ENCODE measurements at regions not wholly inside any gene's neighbourhood (a gene's known extent, or its start where the extent isn't known, plus 50 kb on each side); places are given as distances from the start of the nearest gene placed in this dataset.

GRCh38 chr3:5520237-5520636, 332.7 kb downstream of the EDEM1 start:
- POLR2A ChIA-PET = no interaction called here
- CTCF ChIA-PET = no interaction called here

DNA sequence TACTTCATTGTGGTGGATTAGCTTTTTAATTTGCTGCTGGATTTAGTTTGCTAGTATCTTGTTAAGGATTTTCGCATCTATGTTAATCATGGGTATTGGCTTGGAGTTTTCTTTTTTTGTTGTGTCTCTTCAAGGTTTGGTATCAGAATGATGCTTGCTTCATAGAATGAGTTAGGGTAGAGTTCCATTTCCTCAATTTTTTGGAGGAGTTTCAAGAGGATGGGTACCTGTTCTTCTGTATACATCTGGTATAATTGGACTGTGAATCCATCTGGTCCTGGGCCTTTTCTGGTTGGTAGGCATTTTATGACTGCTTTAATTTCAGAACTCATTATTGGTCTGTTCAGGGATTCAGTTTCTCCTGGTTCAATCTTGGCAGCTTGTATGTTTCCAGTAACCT, 335.6 kb downstream of the EDEM1 start:
- ChIA-PET POLR2A (no interaction called here), CTCF (no interaction called here)

- CTCF ChIA-PET = no interaction called here
- POLR2A ChIA-PET = no interaction called here
These were observed 343.5 kb downstream of the EDEM1 start for GRCh38 chr3:5531039-5531438.

DNA sequence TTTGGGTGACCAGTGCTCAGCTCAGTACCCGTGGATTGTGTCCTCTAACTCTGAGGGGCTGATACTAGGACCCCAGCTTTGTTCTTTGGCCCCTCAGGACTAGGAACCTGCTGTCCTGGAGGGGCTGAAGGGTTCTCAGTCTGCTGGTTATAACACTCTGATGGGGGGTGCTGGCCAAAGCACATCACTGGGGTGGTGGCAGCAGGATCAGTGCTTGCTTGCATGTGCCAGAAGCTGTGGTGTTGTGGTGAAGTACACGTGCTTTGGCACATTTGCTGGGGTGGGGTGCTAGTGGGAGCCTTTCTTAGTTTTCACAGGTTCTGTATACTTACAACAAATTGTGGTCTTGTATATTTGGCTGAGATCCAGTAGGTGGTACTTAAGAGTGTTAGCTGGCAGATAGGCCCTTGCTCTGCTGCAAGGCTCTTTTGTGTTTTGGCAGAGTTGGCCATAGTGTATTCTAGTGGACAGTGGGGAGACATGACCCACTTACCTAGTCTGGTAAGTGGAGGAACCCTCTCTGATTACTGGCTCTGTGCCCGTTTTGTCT, 344.3 kb downstream of the EDEM1 start:
- POLR2A ChIA-PET = no interaction called here
- CTCF ChIA-PET = no interaction called here

DNA sequence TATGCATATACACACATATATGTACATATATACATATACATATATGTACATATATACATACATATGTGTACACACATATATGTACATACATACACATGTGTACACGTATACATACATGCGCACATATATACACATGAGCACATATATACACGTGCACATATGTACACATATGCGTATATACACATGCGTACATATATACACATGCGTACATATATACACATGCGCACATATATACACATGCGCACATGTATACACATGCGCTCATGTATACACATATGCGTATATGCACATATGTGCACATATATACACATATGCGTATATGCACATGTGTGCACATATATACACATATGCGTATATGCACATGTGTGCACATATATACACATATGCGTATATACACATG, 353.0 kb downstream of the EDEM1 start:
- CTCF ChIA-PET = no interaction called here
- POLR2A ChIA-PET = no interaction called here

GRCh38 chr3:5542472-5542871, 355.0 kb downstream of the EDEM1 start:
- ChIA-PET CTCF (no interaction called here), POLR2A (no interaction called here)

DNA sequence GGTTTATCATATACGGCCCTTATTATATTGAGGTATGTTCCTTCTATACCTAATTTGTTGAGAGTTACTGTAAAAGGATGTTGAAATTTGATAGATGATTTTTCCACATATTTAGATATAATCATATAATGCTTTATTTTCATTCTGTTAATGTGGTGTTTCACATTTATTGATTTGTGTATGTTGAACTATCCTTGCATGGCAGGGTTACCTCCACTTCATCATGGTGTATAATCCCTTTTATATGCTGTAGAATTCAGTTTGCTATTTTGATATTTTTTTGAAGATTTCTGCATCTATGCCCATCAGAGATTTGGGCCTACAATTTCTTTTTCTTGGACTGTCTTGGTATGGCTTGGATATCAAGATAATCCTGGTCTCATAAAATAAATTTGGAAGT, 355.5 kb downstream of the EDEM1 start:
- ChIA-PET CTCF (no interaction called here), POLR2A (no interaction called here)

DNA sequence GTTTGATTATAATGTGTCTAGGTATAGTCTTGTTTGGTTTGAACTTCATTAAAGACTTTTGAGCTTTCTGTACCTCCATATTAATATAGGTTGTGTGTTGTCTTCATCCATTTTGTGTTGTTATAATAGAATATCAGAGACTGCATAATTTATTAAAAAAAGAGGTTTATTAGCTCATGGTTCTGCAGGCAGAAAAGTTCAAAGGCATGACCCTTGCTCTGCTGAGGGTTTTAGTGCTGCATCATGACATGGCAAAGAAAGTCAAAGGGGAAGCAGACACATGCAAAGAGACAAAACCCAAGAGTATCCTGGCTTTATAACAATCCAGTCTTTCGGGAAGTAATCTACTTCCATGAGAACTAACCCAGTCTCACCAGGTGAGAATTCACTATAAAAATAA, 358.2 kb downstream of the EDEM1 start:
- ChIA-PET POLR2A (no interaction called here), CTCF (no interaction called here)

GRCh38 chr3:5553203-5553602, 365.7 kb downstream of the EDEM1 start:
- ChIA-PET POLR2A (no interaction called here), CTCF (no interaction called here)

GRCh38 chr3:5554245-5554747, 366.8 kb downstream of the EDEM1 start:
- ChIA-PET POLR2A (no interaction called here), CTCF (no interaction called here)

DNA sequence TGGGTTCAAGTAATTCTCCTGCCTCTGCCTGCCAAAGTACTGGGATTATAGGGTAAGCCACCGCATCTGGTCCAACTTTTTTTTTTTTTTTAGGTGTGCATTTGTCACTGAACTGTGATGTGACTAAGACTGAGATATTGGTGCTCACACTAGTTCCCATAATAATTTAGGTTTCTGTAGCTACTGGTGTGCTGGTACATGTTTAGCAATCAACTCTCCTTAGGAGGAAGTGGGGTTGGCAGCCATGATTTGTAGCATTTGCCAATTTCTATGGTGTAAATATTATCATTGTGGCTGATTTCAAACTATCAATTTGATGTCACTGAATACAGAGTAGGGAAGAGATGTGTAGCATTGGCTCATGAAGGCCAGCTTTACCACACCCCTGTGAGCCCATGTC, 372.7 kb downstream of the EDEM1 start:
- POLR2A ChIA-PET = no interaction called here
- CTCF ChIA-PET = no interaction called here

- ChIA-PET CTCF (no interaction called here), POLR2A (no interaction called here)
These were observed 376.2 kb downstream of the EDEM1 start for GRCh38 chr3:5563537-5564277.

DNA sequence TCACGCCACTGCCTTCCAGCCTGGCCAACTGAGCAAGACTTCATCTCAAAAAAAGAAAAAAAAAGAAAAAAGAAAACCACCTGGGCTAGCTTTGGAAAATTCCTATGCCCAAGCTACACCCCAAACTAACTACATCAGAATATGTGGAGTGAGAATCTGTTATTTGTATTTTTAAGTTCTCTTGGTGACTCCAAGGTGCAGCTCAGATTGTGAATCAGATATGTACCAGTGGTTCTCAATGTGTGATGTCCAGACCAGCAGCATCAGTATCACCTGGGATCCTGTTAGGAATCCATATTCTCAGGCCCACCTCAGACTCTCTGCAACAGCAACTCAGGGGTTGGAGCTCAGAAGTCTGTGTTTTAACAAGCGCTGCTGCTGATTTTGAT, 376.8 kb downstream of the EDEM1 start:
- ChIA-PET CTCF (no interaction called here), POLR2A (no interaction called here)

DNA sequence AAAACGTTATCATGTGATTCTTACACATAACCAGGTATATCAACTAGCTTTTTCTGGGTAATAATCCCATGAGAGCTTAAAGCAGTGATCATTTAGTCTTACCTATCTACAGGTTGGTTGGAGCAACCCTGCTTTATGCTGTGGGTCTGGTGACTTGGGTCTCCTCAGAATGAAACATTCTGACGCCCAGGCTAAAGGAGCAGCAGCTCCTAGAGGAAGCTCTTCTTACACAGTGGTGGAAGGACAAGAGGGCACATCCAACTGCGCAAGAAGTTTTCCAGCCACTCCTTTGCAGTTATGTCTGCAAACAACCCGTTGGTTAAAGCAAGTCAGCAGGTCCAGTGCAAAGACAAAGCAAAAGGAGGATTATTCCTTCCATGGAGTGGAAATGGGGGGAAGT, 377.5 kb downstream of the EDEM1 start:
- POLR2A ChIA-PET = no interaction called here
- CTCF ChIA-PET = no interaction called here

- ChIA-PET POLR2A (no interaction called here), CTCF (no interaction called here)
These were observed 379.6 kb downstream of the EDEM1 start for GRCh38 chr3:5567113-5567512.

GRCh38 chr3:5568451-5568850, 380.9 kb downstream of the EDEM1 start:
- CTCF ChIA-PET = no interaction called here
- POLR2A ChIA-PET = no interaction called here

DNA sequence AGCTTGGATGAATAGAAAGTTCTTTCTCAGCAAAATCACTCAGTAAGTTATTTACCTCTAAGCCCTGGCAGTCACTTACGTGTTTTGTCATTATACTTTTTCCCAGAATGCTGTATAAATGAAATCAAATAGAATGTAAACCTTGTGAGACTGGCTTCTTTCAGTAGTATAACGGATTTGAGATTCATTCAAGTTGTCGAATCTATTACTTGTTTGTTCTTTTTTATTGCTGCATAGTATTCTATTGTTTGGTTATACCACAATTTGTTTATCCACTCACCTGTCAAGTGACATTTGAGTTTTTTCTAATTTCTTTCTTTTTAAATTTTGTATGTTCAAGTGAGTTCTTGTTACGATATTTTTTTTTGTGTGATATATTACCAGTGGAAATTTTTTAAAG, 381.6 kb downstream of the EDEM1 start:
- ChIA-PET POLR2A (no interaction called here), CTCF (no interaction called here)

- POLR2A ChIA-PET = no interaction called here
- CTCF ChIA-PET = interaction anchor here (0.6 kb wide), 1 partner anchor 1850 kb away, joined by 3 read pairs; no protein-coding TSS in a partner anchor
These were observed 384.7 kb downstream of the EDEM1 start for GRCh38 chr3:5572168-5572567.

DNA sequence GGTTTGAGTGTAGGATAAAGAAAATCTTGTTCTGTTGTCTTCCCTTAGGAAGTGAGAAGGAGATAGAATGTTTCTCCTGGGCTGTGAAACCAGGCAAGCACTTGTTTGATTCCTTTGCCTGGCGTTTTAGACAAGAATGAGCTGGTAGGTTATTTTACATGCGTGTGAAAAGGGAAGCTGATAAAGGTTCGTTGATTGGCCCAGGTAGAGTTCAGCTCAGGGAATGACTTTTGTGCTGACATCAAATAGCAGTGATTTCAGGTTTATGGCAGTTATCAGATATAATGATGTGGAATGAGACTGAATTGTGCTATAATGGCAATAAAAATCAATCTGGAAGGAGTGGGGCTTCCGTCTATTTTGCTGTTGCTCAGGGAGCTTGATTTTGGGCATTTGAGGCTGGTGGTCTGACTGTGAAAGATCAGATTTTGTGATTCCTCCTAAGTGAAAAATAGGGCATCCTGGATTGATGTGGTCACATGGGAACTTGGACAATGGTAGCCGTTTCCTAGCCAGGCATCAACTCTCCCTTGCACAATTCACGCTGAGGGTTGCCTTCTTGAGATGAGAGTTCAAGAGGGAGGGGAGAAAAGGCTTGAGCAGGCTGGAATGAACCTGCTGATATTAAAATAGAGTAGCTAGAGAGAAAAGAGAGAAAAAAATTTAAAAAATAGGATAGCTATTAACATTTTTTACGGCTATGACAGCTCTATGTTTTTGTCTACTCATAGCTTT, 388.9 kb downstream of the EDEM1 start:
- CTCF ChIA-PET = no interaction called here
- POLR2A ChIA-PET = no interaction called here

DNA sequence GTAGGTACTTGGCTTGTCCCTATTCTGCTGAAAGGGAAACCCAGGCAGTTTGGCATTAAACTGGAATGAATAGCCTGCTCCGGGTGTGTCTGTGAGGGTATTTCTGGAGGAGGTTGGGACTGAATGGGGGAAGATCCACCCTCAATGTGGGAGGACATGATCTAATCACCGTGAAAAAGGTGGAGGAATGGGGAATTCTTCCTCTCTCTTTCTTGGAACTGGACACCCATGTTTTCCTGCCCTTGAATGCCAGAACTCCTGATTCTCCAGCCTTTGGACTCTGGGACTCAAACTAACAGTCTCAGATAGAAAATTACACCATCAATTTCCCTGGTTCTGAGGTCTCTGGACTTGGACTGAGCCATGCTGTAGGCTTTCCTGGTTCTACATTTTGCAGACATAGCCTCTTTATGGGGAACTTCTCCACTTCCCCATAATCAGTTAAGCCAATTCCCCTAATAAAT, 391.7 kb downstream of the EDEM1 start:
- ChIA-PET POLR2A (no interaction called here), CTCF (no interaction called here)

DNA sequence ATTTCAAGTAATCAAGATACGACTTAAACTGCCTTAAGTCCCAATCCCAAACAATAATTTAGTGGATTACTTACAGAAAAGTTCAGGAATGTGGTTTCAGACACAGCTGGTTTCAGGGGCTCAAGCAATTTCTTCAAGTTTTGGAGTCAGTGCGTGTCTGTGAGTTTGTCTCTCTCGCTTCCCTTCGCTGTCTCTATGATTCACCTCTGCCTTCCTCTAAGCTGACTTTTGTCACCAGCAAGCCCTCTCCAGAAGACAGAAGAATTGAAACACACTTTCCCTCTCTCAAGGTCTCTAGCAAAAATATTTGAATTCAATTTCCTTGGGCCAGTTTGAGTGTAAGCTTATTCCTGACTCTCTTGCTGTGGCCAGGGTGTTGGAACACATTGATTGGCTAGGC, 392.4 kb downstream of the EDEM1 start:
- ChIA-PET POLR2A (no interaction called here), CTCF (no interaction called here)

DNA sequence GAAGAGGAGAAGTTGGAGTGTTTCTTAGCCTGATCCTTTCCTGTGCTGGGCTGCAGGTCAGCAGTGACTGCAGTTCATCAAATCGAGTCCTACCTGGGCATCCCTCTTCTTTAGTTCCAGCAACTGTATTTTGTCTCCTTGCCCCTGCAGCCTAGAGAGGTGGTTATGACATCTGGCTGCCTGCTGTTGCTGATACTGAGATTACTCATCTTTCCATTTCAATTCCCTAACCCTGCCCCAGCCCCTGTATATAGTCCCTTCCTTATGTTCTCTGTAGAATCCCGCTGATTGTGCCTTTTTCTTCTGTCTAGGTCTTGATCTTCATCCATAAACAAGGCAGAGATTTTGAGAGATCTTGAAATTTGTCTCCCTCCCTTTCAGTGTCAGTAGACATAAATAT, 393.3 kb downstream of the EDEM1 start:
- ChIA-PET POLR2A (no interaction called here), CTCF (no interaction called here)

Measured in activated CD8-positive, alpha-beta memory T cell treated with anti-CD3 and anti-CD28 coated beads for 36 hours (primary cell).